GM12891 (cell line): ENCODE measurements at regions not wholly inside any gene's neighbourhood (a gene's known extent, or its start where the extent isn't known, plus 50 kb on each side); places are given as distances from the start of the nearest gene placed in this dataset.

Experiments used
- PAX5 ChIP-seq: IDR thresholded peaks from 2 replicates; pipeline ENCODE4 v1.6.1; 2011; ENCODE audit warnings: low read length, moderate library complexity, mild to moderate bottlenecking; ENCODE audit not compliant: insufficient read depth, severe bottlenecking
- POLR2A ChIP-seq: IDR thresholded peaks from 2 replicates; pipeline ENCODE4 v1.6.1; 2011; ENCODE audit warnings: low read depth, low read length, control low read depth
- POLR2AphosphoS5 ChIP-seq: IDR thresholded peaks from 2 replicates; pipeline ENCODE4 v1.6.1; 2011; ENCODE audit warnings: low read depth, low read length, control low read depth
- POU2F2 ChIP-seq: IDR thresholded peaks from 2 replicates; pipeline ENCODE4 v1.6.1; 2011; ENCODE audit warnings: low read depth, mild to moderate bottlenecking, control low read depth, low read length, moderate library complexity
- SPI1 ChIP-seq: IDR thresholded peaks from 2 replicates; pipeline ENCODE4 v1.6.1; 2011; ENCODE audit warnings: low read depth, low read length, control low read depth
- TAF1 ChIP-seq: IDR thresholded peaks from 2 replicates; pipeline ENCODE4 v1.6.1; 2011; ENCODE audit warnings: low read depth, low read length, control low read depth

DNA sequence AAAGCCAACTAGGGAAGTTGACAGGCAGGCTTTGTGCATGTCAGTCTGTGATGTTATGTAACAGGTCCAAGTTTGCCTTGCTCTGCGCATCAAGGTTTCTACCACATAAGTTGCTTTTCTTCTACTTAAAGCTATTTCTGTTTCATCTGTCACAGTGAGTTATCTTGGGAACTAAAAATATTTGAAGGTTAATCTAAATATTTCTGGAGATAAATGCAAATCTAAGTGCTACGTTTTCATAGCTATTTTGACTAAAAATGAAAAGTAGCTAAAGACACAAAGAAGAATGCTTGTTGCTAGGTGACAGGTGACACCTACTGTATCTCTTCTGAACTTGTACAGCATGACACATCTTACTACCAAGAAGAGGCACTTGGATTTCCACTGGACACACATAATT is 135.6 kb downstream of the KLF12 start:
- TF ChIP-seq POLR2AphosphoS5 (no peak), TAF1 (no peak), POLR2A (no peak), SPI1 (no peak), POU2F2 (no peak), PAX5 (no peak)
